ENCODE measurements at regions not wholly inside any gene's neighbourhood (a gene's known extent, or its start where the extent isn't known, plus 50 kb on each side); places are given as distances from the start of the nearest gene placed in this dataset.
"Not testable (repeated sequence)": the region's sequence is repeated elsewhere in the genome, so short reads cannot be mapped to it uniquely, and the experiment has no call there.

GRCh38 chr10:4395731-4396130 is 430.3 kb upstream of the AKR1E2 start:
- H3K36me3 Mint-ChIP-seq = no peaks in the 10 kb centered on the region
- H3K27me3 Mint-ChIP-seq = peaks cover 0 to 2% (median 0%) of the 10 kb centered on the region in 5 donors
- POLR2A ChIA-PET = no interaction called here
- no peak for ATAC-seq
- DNase-seq = no peak
- no peaks in the 10 kb centered on the region for H3K9me3 Mint-ChIP-seq
- H3K4me3 Mint-ChIP-seq = no peak overlapping the region
- H3K4me1 Mint-ChIP-seq = no peaks in the 10 kb centered on the region
- H3K27ac Mint-ChIP-seq = no peak overlapping the region

GRCh38 chr10:4394455-4394854 is 431.6 kb upstream of the AKR1E2 start:
- H3K27ac Mint-ChIP-seq, DNase-seq, H3K4me3 Mint-ChIP-seq, POLR2A ChIA-PET, H3K9me3 Mint-ChIP-seq, ATAC-seq, H3K27me3 Mint-ChIP-seq, H3K4me1 Mint-ChIP-seq, H3K36me3 Mint-ChIP-seq: not testable (repeated sequence)

GRCh38 chr10:4391683-4392082 is 434.3 kb upstream of the AKR1E2 start:
- H3K27ac Mint-ChIP-seq = no peak overlapping the region
- no peaks in the 10 kb centered on the region for H3K36me3 Mint-ChIP-seq
- ATAC-seq = no peak
- H3K4me3 Mint-ChIP-seq = no peak overlapping the region
- H3K27me3 Mint-ChIP-seq = peaks cover 1 to 13% (median 3%) of the 10 kb centered on the region in 5 donors
- no peak for DNase-seq
- H3K9me3 Mint-ChIP-seq = no peaks in the 10 kb centered on the region
- H3K4me1 Mint-ChIP-seq = no peaks in the 10 kb centered on the region
- POLR2A ChIA-PET = no interaction called here

DNA sequence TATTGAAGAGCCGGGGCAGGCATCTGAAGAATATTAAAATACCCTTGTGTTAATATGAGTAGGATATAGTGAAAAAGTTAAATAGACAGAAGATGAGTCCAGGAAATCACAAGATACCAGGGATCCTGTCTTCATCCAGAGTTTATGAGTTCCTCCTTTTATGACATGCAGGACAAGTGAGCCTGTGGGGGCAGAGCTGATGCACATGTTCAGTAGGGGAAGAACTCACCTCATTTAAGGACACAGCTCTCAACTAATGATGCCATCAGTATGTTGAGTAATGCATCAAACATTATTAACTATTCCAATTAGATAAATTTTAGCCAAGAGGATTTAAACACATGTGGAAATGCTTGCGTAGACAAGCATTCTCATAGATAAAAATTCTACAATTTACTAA is 435.8 kb upstream of the AKR1E2 start:
- H3K36me3 Mint-ChIP-seq = no peaks in the 10 kb centered on the region
- H3K9me3 Mint-ChIP-seq = no peaks in the 10 kb centered on the region
- peaks cover 1 to 14% (median 3%) of the 10 kb centered on the region in 5 donors for H3K27me3 Mint-ChIP-seq
- POLR2A ChIA-PET = no interaction called here
- DNase-seq (no peak), ATAC-seq (no peak)
- H3K4me3 Mint-ChIP-seq = no peak overlapping the region
- no peak overlapping the region for H3K27ac Mint-ChIP-seq
- no peaks in the 10 kb centered on the region for H3K4me1 Mint-ChIP-seq

DNA sequence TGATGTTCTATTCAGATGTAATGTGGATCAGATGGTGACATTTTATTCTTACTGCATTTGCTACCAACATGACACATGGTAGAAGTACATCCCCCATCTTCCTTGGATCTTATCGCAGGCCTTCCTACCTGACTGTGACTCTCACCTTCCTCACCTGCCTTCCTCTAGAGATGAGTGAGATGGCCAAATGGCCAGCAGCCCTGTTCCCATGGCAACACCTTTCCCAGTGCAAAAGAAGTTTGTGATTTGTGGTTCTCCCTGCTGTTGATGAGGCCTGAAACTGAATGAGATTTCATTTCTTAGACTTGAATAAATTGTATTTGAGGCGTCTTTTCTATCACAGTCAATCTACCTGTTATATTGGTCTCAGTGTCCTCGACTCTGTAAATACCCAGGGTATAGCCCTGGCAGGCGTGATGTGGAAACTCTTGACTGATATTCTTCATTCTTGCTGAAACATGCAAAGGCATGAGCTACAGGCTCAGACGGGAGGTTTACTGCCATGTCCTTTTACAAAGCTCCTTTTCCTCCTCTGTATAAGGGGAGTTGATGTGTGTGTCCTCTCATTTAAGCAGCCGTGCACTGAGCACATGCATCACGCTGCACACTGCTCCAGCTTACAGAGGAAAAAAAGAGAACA is 440.7 kb upstream of the AKR1E2 start:
- DNase-seq (no peak), ATAC-seq (no peak)
- Mint-ChIP-seq H3K9me3 (no peaks in the 10 kb centered on the region), H3K27ac (peak overlapping the region in 1 of 10 donors; percentile 54), H3K36me3 (no peaks in the 10 kb centered on the region), H3K4me1 (no peaks in the 10 kb centered on the region), H3K27me3 (peaks cover 3 to 20% (median 6%) of the 10 kb centered on the region in 5 donors), H3K4me3 (no peak overlapping the region)
- POLR2A ChIA-PET = no interaction called here

DNA sequence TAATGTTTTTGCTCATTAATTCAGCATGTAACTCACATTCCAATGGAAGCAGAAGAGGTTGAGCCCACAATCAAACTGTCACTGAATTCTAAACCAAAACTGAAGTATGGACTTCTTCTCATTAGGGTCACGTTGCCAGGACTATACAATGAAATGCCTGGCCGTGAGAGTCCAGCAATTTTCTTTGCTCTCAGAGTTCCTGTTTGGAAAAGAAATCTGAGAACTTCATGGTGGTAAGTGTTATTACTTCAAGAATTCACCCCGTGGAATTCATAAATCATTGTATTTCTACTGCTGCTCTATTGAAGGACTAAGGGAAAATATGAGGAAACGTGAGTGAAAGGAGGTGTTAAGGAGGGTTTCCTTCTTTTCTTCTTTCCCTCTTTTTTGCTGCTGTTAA is 441.8 kb upstream of the AKR1E2 start:
- Mint-ChIP-seq H3K4me1 (no peaks in the 10 kb centered on the region), H3K36me3 (no peaks in the 10 kb centered on the region), H3K4me3 (no peak overlapping the region), H3K9me3 (no peaks in the 10 kb centered on the region), H3K27ac (no peak overlapping the region), H3K27me3 (peaks cover 2 to 17% (median 5%) of the 10 kb centered on the region in 5 donors)
- POLR2A ChIA-PET = no interaction called here
- DNase-seq (no peak), ATAC-seq (no peak)

DNA sequence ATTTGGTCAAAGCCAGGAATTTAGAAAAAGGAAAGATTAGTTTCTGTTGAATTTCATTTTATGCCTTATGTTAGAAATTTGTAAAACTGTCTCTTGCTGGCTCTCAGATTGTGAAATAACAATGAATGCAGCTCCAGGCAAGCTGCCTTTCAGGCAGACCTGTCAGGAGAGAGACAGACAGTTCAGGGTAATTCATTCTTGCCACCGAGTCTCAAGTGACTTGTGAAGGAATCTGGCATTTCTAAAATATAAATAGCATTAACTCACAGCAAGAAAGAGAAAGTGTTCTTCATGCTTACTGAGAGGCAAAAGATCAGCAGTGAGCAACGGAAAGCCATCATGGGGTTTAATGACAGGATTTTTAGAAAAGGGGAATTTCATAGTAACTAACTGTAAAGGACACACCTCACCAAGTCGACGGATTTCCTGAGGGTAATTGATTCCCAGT is 442.3 kb upstream of the AKR1E2 start:
- POLR2A ChIA-PET = no interaction called here
- Mint-ChIP-seq H3K27me3 (peaks cover 0 to 12% (median 2%) of the 10 kb centered on the region in 5 donors), H3K4me1 (no peaks in the 10 kb centered on the region), H3K36me3 (no peaks in the 10 kb centered on the region), H3K27ac (no peak overlapping the region), H3K4me3 (no peak overlapping the region), H3K9me3 (no peaks in the 10 kb centered on the region)
- ATAC-seq = no peak
- DNase-seq = no peak

DNA sequence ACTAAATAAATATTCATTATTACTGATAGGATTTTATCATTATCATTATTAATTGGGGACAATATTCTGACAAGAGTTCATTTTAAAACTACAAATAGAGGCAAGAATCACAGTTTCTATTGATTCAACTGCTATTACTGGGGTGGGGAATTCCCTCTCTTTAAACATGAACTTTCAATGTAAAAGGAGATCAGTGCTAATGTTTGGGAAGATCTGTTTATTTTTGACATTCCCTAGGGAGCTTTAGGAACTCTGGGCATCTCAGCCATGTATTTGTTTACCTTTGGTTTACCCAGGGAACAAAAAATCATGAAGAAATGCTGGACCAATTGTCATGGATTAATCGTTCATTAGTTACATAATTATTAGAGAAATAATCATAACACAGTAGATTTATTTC is 443.2 kb upstream of the AKR1E2 start:
- POLR2A ChIA-PET = no interaction called here
- DNase-seq (no peak), ATAC-seq (no peak)
- Mint-ChIP-seq H3K36me3 (no peaks in the 10 kb centered on the region), H3K4me1 (no peaks in the 10 kb centered on the region), H3K9me3 (no peaks in the 10 kb centered on the region), H3K4me3 (no peak overlapping the region), H3K27me3 (peaks cover 0 to 12% (median 2%) of the 10 kb centered on the region in 5 donors), H3K27ac (no peak overlapping the region)

GRCh38 chr10:4373612-4374011 is 452.4 kb upstream of the AKR1E2 start:
- Mint-ChIP-seq H3K27ac (no peak overlapping the region), H3K9me3 (no peaks in the 10 kb centered on the region), H3K36me3 (no peaks in the 10 kb centered on the region), H3K27me3 (peaks cover 0 to 10% (median 3%) of the 10 kb centered on the region in 5 donors), H3K4me3 (no peak overlapping the region), H3K4me1 (no peaks in the 10 kb centered on the region)
- POLR2A ChIA-PET = no interaction called here
- DNase-seq = no peak
- ATAC-seq = no peak

GRCh38 chr10:4373098-4373497 is 452.9 kb upstream of the AKR1E2 start:
- no peaks in the 10 kb centered on the region for H3K9me3 Mint-ChIP-seq
- no peaks in the 10 kb centered on the region for H3K4me1 Mint-ChIP-seq
- H3K4me3 Mint-ChIP-seq = no peak overlapping the region
- POLR2A ChIA-PET = no interaction called here
- no peak overlapping the region for H3K27ac Mint-ChIP-seq
- H3K27me3 Mint-ChIP-seq = peaks cover 0 to 9% (median 3%) of the 10 kb centered on the region in 5 donors
- no peaks in the 10 kb centered on the region for H3K36me3 Mint-ChIP-seq
- no peak for DNase-seq
- ATAC-seq = no peak

- H3K27me3 Mint-ChIP-seq = peaks cover 0 to 9% (median 3%) of the 10 kb centered on the region in 5 donors
- DNase-seq = no peak
- no peaks in the 10 kb centered on the region for H3K36me3 Mint-ChIP-seq
- POLR2A ChIA-PET = no interaction called here
- no peak overlapping the region for H3K27ac Mint-ChIP-seq
- no peaks in the 10 kb centered on the region for H3K4me1 Mint-ChIP-seq
- no peak for ATAC-seq
- H3K9me3 Mint-ChIP-seq = no peaks in the 10 kb centered on the region
- H3K4me3 Mint-ChIP-seq = no peak overlapping the region
These were observed 453.4 kb upstream of the AKR1E2 start for GRCh38 chr10:4372601-4373000.

- H3K4me3 Mint-ChIP-seq = no peak overlapping the region
- H3K36me3 Mint-ChIP-seq = no peaks in the 10 kb centered on the region
- peaks cover 0 to 9% (median 1%) of the 10 kb centered on the region in 5 donors for H3K27me3 Mint-ChIP-seq
- ATAC-seq = no peak
- no peaks in the 10 kb centered on the region for H3K4me1 Mint-ChIP-seq
- POLR2A ChIA-PET = no interaction called here
- H3K9me3 Mint-ChIP-seq = no peaks in the 10 kb centered on the region
- no peak overlapping the region for H3K27ac Mint-ChIP-seq
- no peak for DNase-seq
These were observed 454.2 kb upstream of the AKR1E2 start for GRCh38 chr10:4371691-4372295.

GRCh38 chr10:4370376-4370775 is 455.6 kb upstream of the AKR1E2 start:
- DNase-seq (no peak), ATAC-seq (no peak)
- no peaks in the 10 kb centered on the region for H3K9me3 Mint-ChIP-seq
- no peaks in the 10 kb centered on the region for H3K36me3 Mint-ChIP-seq
- H3K27ac Mint-ChIP-seq = no peak overlapping the region
- no peaks in the 10 kb centered on the region for H3K4me1 Mint-ChIP-seq
- H3K27me3 Mint-ChIP-seq = peaks cover 0 to 5% (median 0%) of the 10 kb centered on the region in 5 donors
- POLR2A ChIA-PET = no interaction called here
- no peak overlapping the region for H3K4me3 Mint-ChIP-seq

DNA sequence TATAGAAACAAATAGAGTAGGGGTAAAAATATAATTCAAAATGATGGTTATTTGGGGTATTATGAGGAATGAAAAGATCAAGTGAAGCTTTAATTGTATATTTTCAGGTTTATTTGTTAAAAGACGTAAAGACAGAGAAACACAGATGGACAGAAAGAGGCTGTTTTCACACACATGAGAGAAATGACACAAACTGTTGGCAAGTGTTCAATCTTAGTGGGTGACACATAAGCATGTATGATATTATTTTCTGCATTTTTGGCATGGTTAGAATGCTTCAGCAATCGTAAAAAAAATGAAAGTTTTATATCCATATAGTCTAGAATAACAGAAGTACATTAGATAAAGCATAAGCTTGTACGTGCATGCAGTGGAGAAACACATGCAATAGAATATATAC is 464.4 kb upstream of the AKR1E2 start:
- DNase-seq (no peak), ATAC-seq (no peak)
- Mint-ChIP-seq H3K9me3 (no peaks in the 10 kb centered on the region), H3K27ac (no peak overlapping the region), H3K27me3 (peaks cover 0 to 5% (median 3%) of the 10 kb centered on the region in 5 donors), H3K4me1 (no peaks in the 10 kb centered on the region), H3K4me3 (no peak overlapping the region), H3K36me3 (peaks cover 0 to 2% (median 0%) of the 10 kb centered on the region in 3 donors)
- POLR2A ChIA-PET = no interaction called here

All from naive thymus-derived CD8-positive, alpha-beta T cell (primary cell).